H9 (cell line): ENCODE measurements at regions not wholly inside any gene's neighbourhood (a gene's known extent, or its start where the extent isn't known, plus 50 kb on each side); places are given as distances from the start of the nearest gene placed in this dataset.

Experiments used
- DNase-seq: peaks from one replicate; pipeline ENCODE4 v3.0.0-alpha.2; 2017
- H2AFZ ChIP-seq: one replicate; pipeline ENCODE4 v1.6.1; 2013; ENCODE audit warnings: mild to moderate bottlenecking, low read length, control low read depth, moderate library complexity
- H2AK5ac ChIP-seq: 2 replicates; pipeline ENCODE4 v1.6.1; 2013; ENCODE audit warnings: low read length, control low read depth, mixed read lengths; ENCODE audit not compliant: insufficient read length
- H2BK120ac ChIP-seq: one replicate; pipeline ENCODE4 v1.6.1; 2013; ENCODE audit warnings: low read depth, mild to moderate bottlenecking, low read length, control low read depth, inconsistent platforms; ENCODE audit not compliant: poor library complexity, severe bottlenecking
- H2BK12ac ChIP-seq: 2 replicates; pipeline ENCODE4 v1.6.1; 2013; ENCODE audit warnings: low read length, control low read depth, mixed read lengths, low read depth; ENCODE audit not compliant: insufficient read length
- H2BK15ac ChIP-seq: 2 replicates; pipeline ENCODE4 v1.6.1; 2013; ENCODE audit warnings: low read depth, low read length, control low read depth
- H2BK20ac ChIP-seq: one replicate; pipeline ENCODE4 v1.6.1; 2013; ENCODE audit warnings: low read depth, mild to moderate bottlenecking, low read length, control low read depth, inconsistent platforms; ENCODE audit not compliant: poor library complexity, severe bottlenecking
- H2BK5ac ChIP-seq: 2 replicates; pipeline ENCODE4 v1.6.1; 2013; ENCODE audit warnings: low read length, control low read depth, mixed read lengths; ENCODE audit not compliant: insufficient read length
- H3K14ac ChIP-seq: 2 replicates; pipeline ENCODE4 v1.6.1; 2013; ENCODE audit warnings: low read length, control low read depth; ENCODE audit not compliant: insufficient read depth
- H3K18ac ChIP-seq: 2 replicates; pipeline ENCODE4 v1.6.1; 2013; ENCODE audit warnings: low read depth, mild to moderate bottlenecking, mixed read lengths, low read length, control low read depth; ENCODE audit not compliant: insufficient read length
- H3K23ac ChIP-seq: 2 replicates; pipeline ENCODE4 v1.6.1; 2013; ENCODE audit warnings: low read length, control low read depth, mixed read lengths, low read depth; ENCODE audit not compliant: insufficient read length
- H3K23me2 ChIP-seq: 2 replicates; pipeline ENCODE4 v1.6.1; 2013; ENCODE audit warnings: low read depth, mild to moderate bottlenecking, mixed read lengths, low read length, control low read depth; ENCODE audit not compliant: insufficient read length, poor library complexity, severe bottlenecking
- H3K27ac ChIP-seq: 2 replicates; pipeline ENCODE4 v1.5.1; 2013; ENCODE audit warnings: low read length, control low read depth, mixed read lengths, low read depth; ENCODE audit not compliant: insufficient read length
- H3K27me3 ChIP-seq: 2 replicates; pipeline ENCODE4 v1.6.1; 2013; ENCODE audit warnings: low read length, control low read depth, inconsistent platforms; ENCODE audit not compliant: insufficient read depth
- H3K4ac ChIP-seq: 2 replicates; pipeline ENCODE4 v1.6.1; 2013; ENCODE audit warnings: low read depth, mild to moderate bottlenecking, control low read depth, inconsistent platforms, low read length, moderate library complexity
- H3K4me1 ChIP-seq: 2 replicates; pipeline ENCODE4 v1.6.1; 2013; ENCODE audit warnings: low read length, control low read depth, inconsistent platforms; ENCODE audit not compliant: insufficient read depth
- H3K4me2 ChIP-seq: 2 replicates; pipeline ENCODE4 v1.6.1; 2013; ENCODE audit warnings: low read length, control low read depth, mixed read lengths; ENCODE audit not compliant: insufficient read length, insufficient read depth
- H3K56ac ChIP-seq: 2 replicates; pipeline ENCODE4 v1.6.1; 2013; ENCODE audit warnings: low read depth, mild to moderate bottlenecking, mixed read lengths, low read length, control low read depth; ENCODE audit not compliant: insufficient read length
- H3K79me1 ChIP-seq: 2 replicates; pipeline ENCODE4 v1.6.1; 2013; ENCODE audit warnings: low read depth, mild to moderate bottlenecking, moderate library complexity, low read length, control low read depth, inconsistent platforms; ENCODE audit not compliant: insufficient read depth, poor library complexity, severe bottlenecking
- H3K79me2 ChIP-seq: 2 replicates; pipeline ENCODE4 v1.6.1; 2013; ENCODE audit warnings: low read length, control low read depth, inconsistent platforms; ENCODE audit not compliant: insufficient read depth
- H3K9ac ChIP-seq: 2 replicates; pipeline ENCODE4 v1.6.1; 2013; ENCODE audit warnings: low read length, control low read depth, mixed read lengths; ENCODE audit not compliant: insufficient read length; ENCODE audit errors: extremely low read depth
- H3K9me3 ChIP-seq: one replicate; pipeline ENCODE4 v1.6.1; 2013; ENCODE audit warnings: low read depth, low read length, inconsistent platforms; ENCODE audit not compliant: control insufficient read depth
- H3T11ph ChIP-seq: one replicate; pipeline ENCODE4 v1.6.1; 2013; ENCODE audit warnings: mild to moderate bottlenecking, low read length, control low read depth, inconsistent platforms
- H4K20me1 ChIP-seq: one replicate; pipeline ENCODE4 v1.6.1; 2013; ENCODE audit not compliant: control insufficient read depth, insufficient read length, insufficient read depth
- H4K5ac ChIP-seq: 2 replicates; pipeline ENCODE4 v1.6.1; 2013; ENCODE audit warnings: low read depth, mild to moderate bottlenecking, mixed read lengths, low read length, control low read depth; ENCODE audit not compliant: insufficient read length
- H4K8ac ChIP-seq: replicated peaks from 2 replicates; pipeline ENCODE4 v1.6.1; 2013; ENCODE audit warnings: low read length, control low read depth, mixed read lengths, low read depth; ENCODE audit not compliant: insufficient read length
- H4K91ac ChIP-seq: 2 replicates; pipeline ENCODE4 v1.6.1; 2013; ENCODE audit warnings: low read depth, mild to moderate bottlenecking, moderate library complexity, mixed read lengths, low read length, control low read depth; ENCODE audit not compliant: insufficient read length
- H3K27ac Mint-ChIP-seq, 3 experiments: 2 replicates in 2 of 3; 3 replicates in 1 of 3; pipeline ENCODE4 v1.8.0; 2020 to 2021; ENCODE audit warnings: mixed read lengths in 3 of 3, mild to moderate bottlenecking in 1 of 3, moderate library complexity in 1 of 3
- H3K27me3 Mint-ChIP-seq: 2 replicates; pipeline ENCODE4 v1.8.0; 2021; ENCODE audit warnings: low read depth, mild to moderate bottlenecking, moderate library complexity, mixed read lengths
- H3K36me3 Mint-ChIP-seq, 3 experiments: 2 replicates in 2 of 3; 3 replicates in 1 of 3; pipeline ENCODE4 v1.8.0; 2020 to 2021; ENCODE audit warnings: low read depth in 3 of 3, mixed read lengths in 3 of 3; ENCODE audit not compliant: insufficient read depth in 1 of 3
- H3K4me1 Mint-ChIP-seq, 2 experiments: 2 replicates each; pipeline ENCODE4 v1.8.0; 2020; ENCODE audit warnings: mixed read lengths in 2 of 2
- H3K4me3 Mint-ChIP-seq, 2 experiments: 2 replicates in 1 of 2; 3 replicates in 1 of 2; pipeline ENCODE4 v1.8.0; 2020 to 2021; ENCODE audit warnings: mild to moderate bottlenecking in 2 of 2, mixed read lengths in 2 of 2, moderate library complexity in 1 of 2
- H3K9me3 Mint-ChIP-seq, 2 experiments: 2 replicates in 1 of 2; 3 replicates in 1 of 2; pipeline ENCODE4 v1.8.0; 2020; ENCODE audit warnings: mild to moderate bottlenecking in 2 of 2, mixed read lengths in 2 of 2, moderate library complexity in 1 of 2
- CTCF ChIP-seq: fragments of 200-600 bp; sonication (generic); conservative IDR thresholded peaks from 3 replicates; pipeline ENCODE4 v1.8.0; 2021; ENCODE audit warnings: antibody characterized with exemption, mild to moderate bottlenecking
- WGBS: extraction: QIAGEN DNeasy Blood & Tissue Kit; methylation state at CpG from one replicate; pipeline ENCODE4 v1.1.7; 2013; ENCODE audit warnings: missing lambda C conversion rate, low lambda C conversion rate, mixed read lengths; ENCODE audit not compliant: insufficient read length; ENCODE audit errors: extremely low coverage; 5-methylcytosine and 5-hydroxymethylcytosine counted together

- no CpG with 5 or more reads among the region's 1 CpG for WGBS
- H3K23me2 ChIP-seq, result peaks cover 3% of the 10 kb centered on the region
- no peaks in the 10 kb centered on the region; a peak in 2 of 5 replicates for H3K9me3 Mint-ChIP-seq
- no peak overlapping the region for H2BK15ac ChIP-seq
- no peak overlapping the region for H4K8ac ChIP-seq
- H4K20me1 ChIP-seq, result no peaks in the 10 kb centered on the region
- no peak overlapping the region for H3T11ph ChIP-seq
- H3K27me3 ChIP-seq, result no peaks in the 10 kb centered on the region; the same call in 1 of the 2 replicates
- H3K4me3 Mint-ChIP-seq, result no peak overlapping the region
- no peaks in the 10 kb centered on the region for H3K79me1 ChIP-seq
- no peak overlapping the region for H3K14ac ChIP-seq
- no peak overlapping the region for H4K5ac ChIP-seq
- no peak overlapping the region for H2BK12ac ChIP-seq
- H3K4ac ChIP-seq, result no peak overlapping the region
- no peak overlapping the region for H3K9ac ChIP-seq
- H3K9me3 ChIP-seq, result no peaks in the 10 kb centered on the region
- no peak overlapping the region for H2BK20ac ChIP-seq
- H2BK5ac ChIP-seq, result no peak overlapping the region
- no peak for DNase-seq
- no peak for TF ChIP-seq CTCF
- peaks cover 41% of the 10 kb centered on the region for H3K27me3 Mint-ChIP-seq
- H4K91ac ChIP-seq, result no peak overlapping the region
- H3K23ac ChIP-seq, result no peak overlapping the region
- no peaks in the 10 kb centered on the region for H3K36me3 Mint-ChIP-seq
- H3K4me1 ChIP-seq, result peaks cover 2% of the 10 kb centered on the region; the same call in 1 of the 2 replicates
- no peak overlapping the region for H2AFZ ChIP-seq
- H3K4me1 Mint-ChIP-seq, result peaks cover 23 to 25% of the 10 kb centered on the region in 2 experiments
- H3K27ac Mint-ChIP-seq, result no peak overlapping the region
- H2AK5ac ChIP-seq, result no peak overlapping the region
- no peak overlapping the region for H2BK120ac ChIP-seq
- no peak overlapping the region for H3K18ac ChIP-seq
- H3K4me2 ChIP-seq, result no peak overlapping the region
- H3K79me2 ChIP-seq, result no peaks in the 10 kb centered on the region
- no peak overlapping the region for H3K56ac ChIP-seq
- no peak overlapping the region for H3K27ac ChIP-seq
These were observed 240.8 kb downstream of the GATA3 start for GRCh38 chr10:8295311-8295710.
